ENCODE measurements at regions not wholly inside any gene's neighbourhood (a gene's known extent, or its start where the extent isn't known, plus 50 kb on each side); places are given as distances from the start of the nearest gene placed in this dataset.

- no peaks in the 10 kb centered on the region for H3K9me3 ChIP-seq (ENCODE audit: low read depth, low read length)
- H3K79me2 ChIP-seq (ENCODE audit: insufficient read depth, low read length), result no peaks in the 10 kb centered on the region
- no peaks in the 10 kb centered on the region for H3K4me1 ChIP-seq (ENCODE audit: insufficient read depth, low read length)
- H3K36me3 ChIP-seq (ENCODE audit: insufficient read depth, low read length), result no peaks in the 10 kb centered on the region
- H3K4me2 ChIP-seq (ENCODE audit: insufficient read depth, low read length), result no peak overlapping the region
- H4K20me1 ChIP-seq (ENCODE audit: insufficient read depth, low read length), result no peaks in the 10 kb centered on the region
- no peak for TF ChIP-seq CTCF (IDR thresholded peaks at IDR 0.05; ENCODE audit: extremely low read depth, low read depth, low read length)
- H3K4me3 ChIP-seq (ENCODE audit: insufficient read depth, low read length), result no peak overlapping the region
- H3K27me3 ChIP-seq (ENCODE audit: insufficient read depth, low read length), result no peaks in the 10 kb centered on the region
- H2AFZ ChIP-seq (ENCODE audit: low read length), result peak overlapping the region; percentile 42
- no peak overlapping the region for H3K27ac ChIP-seq (ENCODE audit: low read depth, low read length)
- no peak for DNase-seq (ENCODE audit: insufficient read length, low spot score, missing footprints)
These were observed 147.0 kb upstream of the PTPRK start for GRCh38 chr6:128667339-128667858.

- Histone ChIP-seq H3K27ac (ENCODE audit: low read depth, low read length) (no peak overlapping the region), H3K4me1 (ENCODE audit: insufficient read depth, low read length) (no peaks in the 10 kb centered on the region), H3K36me3 (ENCODE audit: insufficient read depth, low read length) (no peaks in the 10 kb centered on the region), H3K9me3 (ENCODE audit: low read depth, low read length) (no peaks in the 10 kb centered on the region), H3K27me3 (ENCODE audit: insufficient read depth, low read length) (no peaks in the 10 kb centered on the region), H3K4me2 (ENCODE audit: insufficient read depth, low read length) (no peak overlapping the region), H4K20me1 (ENCODE audit: insufficient read depth, low read length) (no peaks in the 10 kb centered on the region), H3K79me2 (ENCODE audit: insufficient read depth, low read length) (no peaks in the 10 kb centered on the region), H2AFZ (ENCODE audit: low read length) (no peak overlapping the region), H3K4me3 (ENCODE audit: insufficient read depth, low read length) (no peak overlapping the region)
- DNase-seq (ENCODE audit: insufficient read length, low spot score, missing footprints), result no peak
- TF ChIP-seq CTCF (IDR thresholded peaks at IDR 0.05; ENCODE audit: extremely low read depth, low read depth, low read length), result no peak
These were observed 146.0 kb upstream of the PTPRK start for GRCh38 chr6:128666405-128666804.

GRCh38 chr6:128663238-128663637 lies 142.8 kb upstream of the PTPRK start:
- Histone ChIP-seq H3K4me2 (ENCODE audit: insufficient read depth, low read length) (no peak overlapping the region), H3K9me3 (ENCODE audit: low read depth, low read length) (no peaks in the 10 kb centered on the region), H3K36me3 (ENCODE audit: insufficient read depth, low read length) (no peaks in the 10 kb centered on the region), H2AFZ (ENCODE audit: low read length) (no peak overlapping the region), H4K20me1 (ENCODE audit: insufficient read depth, low read length) (no peaks in the 10 kb centered on the region), H3K27ac (ENCODE audit: low read depth, low read length) (no peak overlapping the region), H3K4me3 (ENCODE audit: insufficient read depth, low read length) (no peak overlapping the region), H3K79me2 (ENCODE audit: insufficient read depth, low read length) (no peaks in the 10 kb centered on the region), H3K27me3 (ENCODE audit: insufficient read depth, low read length) (no peaks in the 10 kb centered on the region), H3K4me1 (ENCODE audit: insufficient read depth, low read length) (no peaks in the 10 kb centered on the region)
- no peak for DNase-seq (ENCODE audit: insufficient read length, low spot score, missing footprints)
- no peak for TF ChIP-seq CTCF (IDR thresholded peaks at IDR 0.05; ENCODE audit: extremely low read depth, low read depth, low read length)

DNA sequence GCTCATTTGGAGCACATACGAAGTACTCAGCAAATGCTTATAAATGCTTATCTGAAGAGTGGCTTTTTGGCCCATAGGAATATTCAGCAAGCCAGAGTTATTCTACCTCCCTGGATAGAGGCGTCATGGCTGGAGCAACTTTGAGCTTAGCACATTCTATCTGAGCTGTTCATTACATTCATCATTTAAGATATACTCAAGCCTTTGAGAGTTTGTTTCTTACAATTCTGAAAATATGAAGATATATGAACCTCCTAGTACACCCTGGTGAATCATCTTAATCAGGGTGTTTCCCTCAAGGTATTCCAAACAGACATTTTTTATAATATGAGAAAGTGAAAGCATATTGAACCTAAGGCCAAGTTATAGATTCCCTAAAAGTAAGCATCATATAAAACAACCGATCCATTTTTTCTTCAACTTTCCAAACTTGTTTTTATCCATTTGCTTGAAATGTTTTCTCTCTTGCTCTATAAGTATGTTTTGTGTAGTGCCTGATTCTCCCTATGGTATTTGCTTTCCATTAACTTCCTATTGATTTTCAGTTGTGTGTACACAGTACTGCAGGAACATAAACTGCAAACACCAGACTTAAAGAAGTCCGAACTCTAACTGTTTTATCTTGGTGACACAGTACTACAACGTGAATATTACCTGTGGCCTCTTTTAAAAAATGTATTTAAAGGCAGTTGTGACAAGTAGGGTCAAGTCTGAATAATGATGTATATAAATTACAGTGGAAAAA lies 139.7 kb upstream of the PTPRK start:
- Histone ChIP-seq H2AFZ (ENCODE audit: low read length) (no peak overlapping the region), H3K27me3 (ENCODE audit: insufficient read depth, low read length) (no peaks in the 10 kb centered on the region), H3K27ac (ENCODE audit: low read depth, low read length) (no peak overlapping the region), H3K9me3 (ENCODE audit: low read depth, low read length) (no peaks in the 10 kb centered on the region), H3K4me2 (ENCODE audit: insufficient read depth, low read length) (no peak overlapping the region), H3K79me2 (ENCODE audit: insufficient read depth, low read length) (no peaks in the 10 kb centered on the region), H3K36me3 (ENCODE audit: insufficient read depth, low read length) (no peaks in the 10 kb centered on the region), H3K4me1 (ENCODE audit: insufficient read depth, low read length) (peaks cover 22% of the 10 kb centered on the region), H3K4me3 (ENCODE audit: insufficient read depth, low read length) (no peak overlapping the region), H4K20me1 (ENCODE audit: insufficient read depth, low read length) (no peaks in the 10 kb centered on the region)
- no peak for DNase-seq (ENCODE audit: insufficient read length, low spot score, missing footprints)
- no peak for TF ChIP-seq CTCF (IDR thresholded peaks at IDR 0.05; ENCODE audit: extremely low read depth, low read depth, low read length)

All from osteoblast (primary cell).